GM19372 (cell line): ENCODE measurements at regions not wholly inside any gene's neighbourhood (a gene's known extent, or its start where the extent isn't known, plus 50 kb on each side); places are given as distances from the start of the nearest gene placed in this dataset.

Experiments used
- ATAC-seq: cut with Tn5 transposase; IDR thresholded peaks from one replicate; pipeline ENCODE4 v1.9.1; 2021; ENCODE audit warnings: mild to moderate bottlenecking, low read depth, moderate library complexity; ENCODE audit not compliant: unreplicated experiment

DNA sequence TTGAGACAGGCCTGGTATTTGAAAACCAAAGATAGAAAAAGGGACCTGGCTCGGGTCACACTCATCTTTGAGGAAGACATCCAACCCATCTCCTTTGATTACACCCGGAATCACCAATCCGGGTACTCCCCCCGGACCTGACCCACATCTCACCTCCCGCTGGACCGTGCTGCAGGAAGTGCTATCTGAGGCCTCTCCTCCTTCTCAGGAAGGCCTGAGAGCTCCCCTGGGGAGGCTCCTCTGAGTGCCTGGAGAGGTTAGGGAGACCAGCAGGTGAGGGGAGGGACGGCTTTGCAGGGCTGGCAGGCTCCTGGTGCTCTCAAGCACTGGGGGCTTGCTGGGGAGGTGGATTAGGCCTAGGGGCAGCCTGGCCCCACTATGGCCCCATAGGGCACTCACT, 170.9 kb downstream of the ACKR3 start:
- ATAC-seq, result no peak

DNA sequence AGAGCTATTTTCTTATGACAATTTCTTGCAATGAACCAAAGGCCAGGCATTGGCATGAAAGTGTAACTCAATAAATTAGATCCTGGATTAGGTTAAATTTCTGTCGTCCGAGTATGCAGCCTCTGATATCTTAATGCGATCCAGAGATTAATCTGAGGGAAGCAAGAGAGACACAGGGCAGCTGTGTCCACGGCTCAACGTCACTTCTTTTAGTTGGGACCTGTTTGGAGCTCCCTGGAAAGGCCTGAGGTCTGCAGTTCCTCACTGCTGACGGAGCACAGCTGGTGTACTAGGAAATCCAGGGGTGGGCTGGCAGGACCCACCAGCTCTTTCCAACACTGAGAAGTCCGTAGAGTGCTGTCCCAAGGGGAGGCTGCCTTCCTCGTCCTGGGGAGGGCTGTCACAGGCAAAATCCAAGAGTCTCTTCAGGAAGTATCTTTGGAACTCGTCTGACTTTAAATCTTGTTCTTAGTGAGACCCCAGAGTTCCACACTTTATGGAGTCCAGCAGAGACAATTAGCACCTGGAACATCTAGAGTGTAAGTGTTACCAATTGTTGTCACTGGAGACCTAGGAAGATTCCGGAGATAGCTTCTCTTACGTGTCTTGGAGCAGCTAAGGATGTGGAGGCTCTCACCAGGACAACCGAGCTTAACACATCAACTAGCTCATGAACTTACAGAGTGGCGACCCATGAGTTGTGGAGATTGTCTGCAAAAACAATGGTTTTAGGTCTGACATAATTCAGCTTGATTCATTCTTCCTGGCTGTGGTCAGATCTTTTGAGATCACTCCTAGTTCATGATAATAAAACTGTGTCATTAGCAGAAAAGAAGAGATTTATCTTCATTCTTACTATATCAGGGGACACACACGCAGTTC, 173.7 kb downstream of the ACKR3 start:
- ATAC-seq, result no peak

GRCh38 chr2:236743921-236744280, 174.3 kb downstream of the ACKR3 start:
- no peak for ATAC-seq

GRCh38 chr2:236744281-236744705, 174.7 kb downstream of the ACKR3 start:
- ATAC-seq, result no peak

- ATAC-seq, result no peak
Observed at GRCh38 chr2:236744716-236745115, 175.1 kb downstream of the ACKR3 start.

GRCh38 chr2:236745420-236746210, 176.0 kb downstream of the ACKR3 start:
- ATAC-seq, result no peak

DNA sequence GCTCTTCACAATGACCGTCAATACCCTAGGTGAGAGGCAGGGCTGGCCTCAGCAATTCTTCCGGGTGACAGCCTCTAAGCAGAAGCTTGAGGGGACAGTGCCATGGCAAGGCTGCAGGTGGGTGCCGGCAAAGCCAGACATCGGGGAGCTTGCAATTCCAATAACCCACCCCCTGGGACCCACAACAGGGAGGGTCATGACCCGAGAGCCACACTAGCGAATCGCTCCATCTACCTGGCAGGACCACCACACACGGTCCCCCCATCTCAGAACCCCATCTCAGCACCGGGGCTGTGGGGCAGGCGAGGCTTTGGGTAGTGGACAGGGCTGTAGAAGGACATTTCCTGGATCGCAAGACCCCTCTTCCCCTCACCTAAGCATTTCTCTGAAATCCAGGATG, 177.2 kb downstream of the ACKR3 start:
- no peak for ATAC-seq

DNA sequence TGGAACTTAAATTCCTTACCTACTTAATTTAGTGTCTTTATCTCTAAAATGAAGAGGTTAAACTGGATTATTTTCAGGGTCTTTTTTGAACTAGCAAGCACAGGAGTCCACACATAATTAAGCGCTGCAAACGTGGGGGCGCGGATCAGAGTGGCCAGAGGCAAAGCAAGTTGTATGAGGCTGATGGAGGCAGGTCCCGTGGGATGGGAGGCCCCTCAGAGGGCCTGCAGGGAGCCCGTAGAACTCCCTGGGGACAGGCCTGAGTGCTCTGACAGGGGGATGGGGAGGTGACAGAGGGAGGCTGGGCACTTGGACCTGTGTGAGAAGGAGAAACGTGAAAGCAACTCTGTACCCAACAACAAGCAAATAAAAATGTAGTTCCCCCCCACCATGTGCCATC, 177.8 kb downstream of the ACKR3 start:
- no peak for ATAC-seq

DNA sequence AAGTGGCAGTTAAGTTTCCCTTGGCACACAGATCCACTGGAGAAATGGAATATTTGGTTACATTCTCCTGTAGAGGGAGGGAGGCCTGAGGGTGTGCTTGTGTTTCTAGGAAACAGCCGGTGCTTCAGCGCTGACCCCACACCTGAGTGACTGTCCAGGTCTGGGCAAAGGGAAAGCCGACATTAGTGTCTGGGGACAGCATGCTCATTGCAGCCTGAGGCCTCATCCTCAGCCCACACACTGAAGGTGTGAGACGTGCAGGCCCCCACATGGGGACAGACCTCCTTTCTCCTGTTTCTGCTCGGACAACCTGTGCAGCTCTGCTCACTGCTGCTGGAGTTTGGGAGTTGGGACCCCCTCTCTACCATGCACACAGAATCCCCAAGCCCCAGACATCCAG, 178.3 kb downstream of the ACKR3 start:
- ATAC-seq, result no peak

DNA sequence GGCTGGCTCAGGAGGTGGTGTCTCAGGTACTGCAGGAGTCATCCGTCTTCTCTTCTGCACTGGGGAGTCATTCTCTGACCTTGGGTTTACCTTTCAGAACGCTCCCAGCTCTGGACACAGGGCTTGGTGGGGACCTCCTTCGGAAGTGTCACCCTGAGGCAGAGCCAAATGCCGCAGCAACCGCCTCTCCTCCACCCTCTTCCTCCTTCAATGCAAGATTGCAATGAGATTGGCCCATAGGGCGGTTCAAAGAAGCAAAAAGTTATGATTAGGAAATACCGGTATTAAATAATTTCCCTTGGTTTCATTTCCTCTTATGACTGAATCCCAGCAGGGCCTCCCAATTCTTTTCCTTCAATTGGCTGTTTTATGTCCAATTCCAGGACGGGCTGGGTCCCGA, 178.8 kb downstream of the ACKR3 start:
- no peak for ATAC-seq

- no peak for ATAC-seq
Observed at GRCh38 chr2:236748801-236749200, 179.2 kb downstream of the ACKR3 start.

DNA sequence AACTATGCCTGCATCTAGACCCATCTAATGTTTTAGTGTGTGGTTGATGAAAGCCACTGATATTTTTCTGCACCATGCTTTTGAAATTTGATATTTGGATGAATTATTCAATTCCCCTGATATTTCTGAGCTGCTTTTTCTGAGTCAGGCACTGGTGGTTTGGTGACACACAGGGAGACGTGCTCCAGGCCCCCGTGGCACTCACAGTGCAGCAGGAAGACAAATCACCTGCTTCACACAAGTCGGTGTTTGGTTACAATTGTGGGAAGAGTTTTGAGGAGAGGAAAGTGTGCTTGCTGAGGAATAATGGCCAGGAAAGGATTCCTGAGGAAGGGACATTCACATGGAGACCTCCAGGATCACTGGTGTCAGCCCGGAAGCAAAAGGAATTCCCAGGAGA, 179.7 kb downstream of the ACKR3 start:
- ATAC-seq, result no peak

DNA sequence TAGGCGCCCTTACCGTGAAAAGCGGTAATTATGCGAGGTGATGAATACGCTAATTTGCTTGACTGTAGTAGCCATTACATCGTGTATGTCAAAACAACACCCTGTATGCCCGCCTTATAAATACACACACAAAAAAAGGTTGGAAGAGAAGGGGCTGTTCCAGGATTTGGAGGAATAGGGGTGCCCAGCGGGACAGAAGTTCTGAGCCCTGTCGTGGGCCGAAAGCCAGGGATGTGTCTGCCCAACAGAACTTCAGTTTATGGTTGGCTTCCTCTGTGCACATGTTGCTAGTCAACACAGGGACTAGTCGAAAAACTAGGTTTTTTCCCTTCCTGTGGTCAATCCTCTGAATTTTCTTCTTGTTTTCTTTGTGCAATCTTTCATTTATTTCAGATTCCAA, 182.5 kb downstream of the ACKR3 start:
- no peak for ATAC-seq

DNA sequence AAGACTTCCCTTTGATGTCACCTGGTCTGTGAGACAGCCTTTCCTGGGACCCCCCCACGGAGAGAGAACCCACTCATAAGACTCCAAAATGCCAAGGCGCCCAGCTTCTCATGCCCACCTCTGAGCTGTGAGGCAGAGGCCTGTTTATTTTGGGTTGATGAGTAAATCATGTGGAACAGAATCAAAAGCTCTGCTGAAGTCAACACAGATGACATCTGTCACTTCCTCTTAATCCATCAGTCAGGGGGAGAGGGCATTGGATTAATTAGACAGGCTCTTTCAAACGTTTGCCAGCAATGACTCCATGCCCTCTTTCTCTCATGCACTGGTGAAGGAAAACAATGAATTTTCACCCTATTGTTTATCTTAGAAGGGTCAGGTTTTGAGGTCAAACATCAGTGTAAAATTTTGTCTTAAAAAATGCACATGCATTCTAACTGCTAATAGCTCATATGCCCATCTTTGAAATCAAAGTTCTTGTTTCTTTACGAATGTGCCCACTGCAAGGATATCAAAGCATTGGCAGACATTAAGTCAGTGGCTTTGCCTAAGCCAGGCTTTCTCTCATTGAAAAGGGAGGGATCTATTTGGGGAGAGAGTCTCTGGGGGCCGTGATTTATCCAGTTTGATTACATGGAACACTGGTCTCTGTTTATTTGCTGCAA, 184.1 kb downstream of the ACKR3 start:
- ATAC-seq, result no peak

GRCh38 chr2:236754271-236754944, 184.8 kb downstream of the ACKR3 start:
- ATAC-seq, result no peak

GRCh38 chr2:236755278-236755840, 185.7 kb downstream of the ACKR3 start:
- ATAC-seq, result no peak

DNA sequence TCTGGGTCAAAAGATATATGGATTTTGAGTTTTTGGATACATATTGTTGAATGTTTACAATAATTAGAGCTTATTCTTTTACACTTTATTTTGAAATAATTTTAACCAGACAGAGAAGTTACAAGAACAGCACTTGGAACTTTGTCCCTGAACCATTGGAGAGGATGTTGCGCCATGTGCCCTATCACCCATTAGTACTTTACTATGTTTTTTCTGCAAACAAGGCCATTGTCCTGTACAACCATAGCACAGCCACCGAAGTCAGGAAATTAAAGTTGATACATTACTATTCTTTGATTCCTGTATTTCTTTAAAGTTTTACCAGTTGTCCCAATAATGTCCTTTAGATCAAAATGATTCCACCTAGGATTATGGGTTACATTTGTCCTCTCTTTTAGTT, 188.8 kb downstream of the ACKR3 start:
- ATAC-seq, result no peak

DNA sequence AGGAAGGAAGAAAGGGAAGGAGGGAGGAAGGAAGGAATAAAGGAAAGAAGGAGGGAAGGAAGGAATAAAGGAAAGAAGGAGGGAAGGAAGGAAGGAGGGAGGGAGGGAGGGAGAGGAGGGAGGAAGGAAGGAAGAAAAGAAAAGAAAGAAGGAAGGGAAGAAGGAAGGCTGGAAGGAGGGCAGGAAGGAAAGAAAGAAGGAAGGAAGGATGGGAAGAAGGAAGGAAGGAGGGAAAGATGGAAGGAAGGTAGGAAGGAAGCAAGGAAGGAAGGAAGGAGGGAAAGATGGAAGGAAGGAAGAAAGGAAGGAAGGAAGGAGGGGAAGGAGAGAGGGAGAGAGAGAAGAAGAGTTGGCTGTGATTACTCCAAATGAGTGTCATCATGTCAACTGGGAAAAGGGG, 190.6 kb downstream of the ACKR3 start:
- ATAC-seq, result no peak

- ATAC-seq, result no peak
Observed at GRCh38 chr2:236761358-236761757, 191.7 kb downstream of the ACKR3 start.

DNA sequence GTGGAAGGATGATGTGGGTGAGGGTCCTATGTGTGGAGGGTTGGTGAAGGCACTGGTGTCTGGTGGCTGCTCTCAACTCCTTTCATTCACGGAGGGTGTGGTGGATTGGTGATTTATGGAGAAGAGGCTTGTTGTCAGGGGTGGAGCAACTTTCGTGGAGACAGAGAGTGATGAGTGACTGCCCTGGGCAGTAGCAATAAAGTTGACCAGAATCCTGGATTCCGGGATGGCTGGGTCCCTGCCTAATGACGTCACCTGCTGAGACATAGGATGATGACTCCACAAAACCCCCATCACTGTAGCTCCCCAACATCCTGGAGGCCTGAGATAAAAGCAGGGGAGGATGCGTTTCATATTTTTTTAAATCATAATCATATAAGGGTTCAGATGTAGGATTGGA, 193.0 kb downstream of the ACKR3 start:
- no peak for ATAC-seq
